Endothelial cell of umbilical vein (primary cell): ENCODE measurements at regions not wholly inside any gene's neighbourhood (a gene's known extent, or its start where the extent isn't known, plus 50 kb on each side); places are given as distances from the start of the nearest gene placed in this dataset.

Source experiments
- BruUV-seq: library from RNA; stranded (reverse); fragments of 400-500 nt; replicated peaks from 2 replicates; lab custom pipeline; 2021; lab: Mats Ljungman, UMichigan
- CTCF ChIA-PET: fragments of 300-600, 350-600 bp; sonication (Branson Sonifier 250); formaldehyde crosslinking; loops from one replicate; lab custom pipeline; 2021; ENCODE audit warnings: antibody characterized with exemption, inconsistent platforms; lab: Charles Lee
- POLR2A ChIA-PET: fragments of 300-600, 350-600 bp; sonication (Branson Sonifier 250); formaldehyde crosslinking; loops from one replicate; lab custom pipeline; 2021; ENCODE audit warnings: antibody characterized with exemption, inconsistent platforms; lab: Charles Lee
- DNase-seq: peaks from one replicate; pipeline ENCODE4 v3.0.0-alpha.2; 2011; ENCODE audit warnings: low read depth, low spot score
- FAIRE-seq: peaks from 2 replicates; lab custom pipeline; 2011; peaks lifted over from hg19 to GRCh38; lab: Jason Lieb, UNC
- H2AFZ ChIP-seq: 2 replicates; pipeline ENCODE4 v1.6.0; 2012; ENCODE audit warnings: low read depth, low read length, control low read depth, inconsistent platforms
- H3K27ac ChIP-seq: 2 replicates; pipeline ENCODE4 v1.5.1; 2011; ENCODE audit warnings: low read depth, mild to moderate bottlenecking, control low read depth, low read length, moderate library complexity; ENCODE audit not compliant: insufficient read depth
- H3K27me3 ChIP-seq, 2 experiments: 2 replicates each; pipeline versions ENCODE4 v1.6.0 to v1.6.1; 2011; ENCODE audit warnings: low read length in 2 of 2, mixed read lengths in 1 of 2; ENCODE audit not compliant: control insufficient read depth in 2 of 2, insufficient read depth in 2 of 2
- H3K36me3 ChIP-seq, 2 experiments: 2 replicates in 1 of 2; 3 replicates in 1 of 2; pipeline ENCODE4 v1.5.1; 2011; ENCODE audit warnings: low read length in 2 of 2, mild to moderate bottlenecking in 1 of 2, moderate library complexity in 1 of 2; ENCODE audit not compliant: control insufficient read depth in 2 of 2, insufficient read depth in 2 of 2; ENCODE audit errors: extremely low read depth in 1 of 2
- H3K4me1 ChIP-seq: 3 replicates; pipeline ENCODE4 v1.5.1; 2011; ENCODE audit warnings: mild to moderate bottlenecking, low read length; ENCODE audit not compliant: control insufficient read depth, insufficient read depth; ENCODE audit errors: extremely low read depth
- H3K4me2 ChIP-seq: 2 replicates; pipeline ENCODE4 v1.6.1; 2011; ENCODE audit warnings: low read length, control low read depth, mixed read lengths; ENCODE audit not compliant: insufficient read depth
- H3K4me3 ChIP-seq, 3 experiments: fragments of 200-600 bp in 1 of 3; sonication (generic), shearing (Covaris generic) in 1 of 3; replicated peaks in 1 of 3; 2 replicates each; pipeline ENCODE4 v1.5.1; 2011 to 2016; ENCODE audit warnings: control low read depth in 3 of 3, low read length in 3 of 3, mild to moderate bottlenecking in 2 of 3, inconsistent platforms in 1 of 3, low read depth in 1 of 3, moderate library complexity in 1 of 3; ENCODE audit not compliant: insufficient read depth in 1 of 3
- H3K79me2 ChIP-seq: 2 replicates; pipeline ENCODE4 v1.6.0; 2012; ENCODE audit warnings: low read length, inconsistent platforms; ENCODE audit not compliant: control insufficient read depth, insufficient read depth
- H3K9ac ChIP-seq: replicated peaks from 2 replicates; pipeline ENCODE3; 2011; ENCODE audit warnings: low read length, control low read depth; ENCODE audit not compliant: insufficient read depth; ENCODE audit errors: extremely low read depth
- H3K9me1 ChIP-seq: replicated peaks from 3 replicates; pipeline ENCODE4 v1.6.0; 2011; ENCODE audit warnings: mild to moderate bottlenecking, low read length; ENCODE audit not compliant: control insufficient read depth, insufficient read depth; ENCODE audit errors: extremely low read depth
- H3K9me3 ChIP-seq: replicated peaks from 2 replicates; pipeline ENCODE4 v1.5.1; 2012; ENCODE audit warnings: low read length, inconsistent platforms; ENCODE audit not compliant: control insufficient read depth, insufficient read depth
- H4K20me1 ChIP-seq: replicated peaks from 2 replicates; pipeline ENCODE3; 2011; ENCODE audit warnings: mild to moderate bottlenecking, low read length; ENCODE audit not compliant: control insufficient read depth, insufficient read depth; ENCODE audit errors: extremely low read depth
- CTCF ChIP-seq, 2 donors: IDR thresholded peaks; 1 replicate in 1 of 2; 2 replicates in 1 of 2; pipeline ENCODE4 v1.5.1; 2011; ENCODE audit warnings: low read length in 2 of 2, mild to moderate bottlenecking in 2 of 2, moderate library complexity in 2 of 2, control low read depth in 1 of 2, inconsistent platforms in 1 of 2, low read depth in 1 of 2; ENCODE audit not compliant: insufficient read depth in 1 of 2; ENCODE audit errors: extremely low read depth in 1 of 2
- EZH2 ChIP-seq: IDR thresholded peaks from 2 replicates; pipeline ENCODE4 v1.6.1; 2012; ENCODE audit warnings: borderline replicate concordance, low read depth, mild to moderate bottlenecking, moderate library complexity, low read length, inconsistent platforms; ENCODE audit not compliant: severe bottlenecking
- FOS ChIP-seq: IDR thresholded peaks from 2 replicates; pipeline ENCODE4 v1.6.1; 2011; ENCODE audit warnings: mild to moderate bottlenecking, low read length, moderate library complexity, borderline replicate concordance; ENCODE audit not compliant: insufficient read depth
- GATA2 ChIP-seq: IDR thresholded peaks from 2 replicates; pipeline ENCODE4 v1.7.0; 2011; ENCODE audit warnings: low read depth, mild to moderate bottlenecking, moderate library complexity, mixed read lengths, low read length; ENCODE audit not compliant: insufficient read length, insufficient read depth
- JUN ChIP-seq: IDR thresholded peaks from 2 replicates; pipeline ENCODE4 v1.6.1; 2011; ENCODE audit warnings: borderline replicate concordance, low read depth; ENCODE audit not compliant: insufficient read length, insufficient read depth
- MAX ChIP-seq: IDR thresholded peaks from 2 replicates; pipeline ENCODE4 v1.6.1; 2011; ENCODE audit not compliant: insufficient read depth, insufficient read length
- MYC ChIP-seq: IDR thresholded peaks from one replicate; pipeline ENCODE4 v1.6.1; 2011; ENCODE audit warnings: mild to moderate bottlenecking, low read depth, low read length
- POLR2A ChIP-seq: IDR thresholded peaks from 2 replicates; pipeline ENCODE4 v1.6.1; 2012; ENCODE audit warnings: low read depth, mild to moderate bottlenecking, control low read depth, low read length
- POLR2AphosphoS5 ChIP-seq: IDR thresholded peaks from 2 replicates; pipeline ENCODE4 v1.6.1; 2012; ENCODE audit warnings: low read depth, mild to moderate bottlenecking, control low read depth, low read length, moderate library complexity; ENCODE audit not compliant: insufficient read depth
- dilution Hi-C: fragments of 300-500 bp; cut with MboI; formaldehyde crosslinking; loops from one replicate; pipeline ENCODE4 v1.15.0; 2019; ENCODE audit warnings: low sequenced_read_pairs; ENCODE audit not compliant: extremely low pct_ligation_motif_present
- intact Hi-C: fragments of 100-400 bp; cut with micrococcal nuclease; formaldehyde crosslinking; loops from one replicate; pipeline ENCODE4 v1.10.0; 2022

GRCh38 chr4:33067221-33067620, 2347.1 kb downstream of the PCDH7 start:
- no peaks in the 10 kb centered on the region for H3K9me3 ChIP-seq
- BruUV-seq, result no TSS peak
- DNase-seq, result no peak
- H3K9me1 ChIP-seq, result no peaks in the 10 kb centered on the region
- H3K79me2 ChIP-seq, result no peaks in the 10 kb centered on the region
- no peaks in the 10 kb centered on the region for H3K27me3 ChIP-seq
- no peak overlapping the region for H3K27ac ChIP-seq
- TF ChIP-seq MAX (no peak), GATA2 (no peak), EZH2 (no peak), MYC (no peak)
- intact Hi-C loops (no loop called here), dilution Hi-C loops (no loop called here)
- no peak overlapping the region for H3K4me3 ChIP-seq
- no peaks in the 10 kb centered on the region for H4K20me1 ChIP-seq
- H3K4me1 ChIP-seq, result no peaks in the 10 kb centered on the region
- no peaks in the 10 kb centered on the region for H3K36me3 ChIP-seq
- no peak overlapping the region for H3K4me2 ChIP-seq
- no peak for FAIRE-seq
- ChIA-PET POLR2A (no interaction called here), CTCF (no interaction called here)
- no peak overlapping the region for H3K9ac ChIP-seq
- H2AFZ ChIP-seq, result no peak overlapping the region

- Histone ChIP-seq H3K4me3 (no peak overlapping the region), H3K9me3 (no peaks in the 10 kb centered on the region), H3K4me1 (no peaks in the 10 kb centered on the region), H3K9ac (no peak overlapping the region), H3K9me1 (no peaks in the 10 kb centered on the region), H4K20me1 (no peaks in the 10 kb centered on the region), H3K79me2 (no peaks in the 10 kb centered on the region), H3K36me3 (no peaks in the 10 kb centered on the region), H3K4me2 (no peak overlapping the region), H3K27me3 (no peaks in the 10 kb centered on the region), H2AFZ (no peak overlapping the region), H3K27ac (no peak overlapping the region)
- dilution Hi-C loops, result no loop called here
- intact Hi-C loops, result no loop called here
- no TSS peak for BruUV-seq
- POLR2A ChIA-PET, result no interaction called here
- CTCF ChIA-PET, result no interaction called here
- DNase-seq (no peak), FAIRE-seq (no peak)
- TF ChIP-seq POLR2AphosphoS5, result no peak
- TF ChIP-seq JUN, result no peak
- no peak for TF ChIP-seq CTCF (IDR thresholded peaks at IDR 0.05; ENCODE audit: extremely low read depth in 1 of 2, insufficient read depth in 1 of 2, low read depth in 1 of 2, low read length in 2 of 2)
- no peak for TF ChIP-seq MAX
- TF ChIP-seq FOS, result no peak
- TF ChIP-seq POLR2A, result no peak
- TF ChIP-seq GATA2, result no peak
- TF ChIP-seq EZH2, result no peak
- no peak for TF ChIP-seq MYC
Measured at GRCh38 chr4:33068539-33068938, 2348.4 kb downstream of the PCDH7 start.
